ENCODE measurements at regions not wholly inside any gene's neighbourhood (a gene's known extent, or its start where the extent isn't known, plus 50 kb on each side); places are given as distances from the start of the nearest gene placed in this dataset.

- no TSS peak for BruUV-seq (replicated peaks)
Measured at GRCh38 chr15:87591042-87591441, 665.5 kb downstream of the NTRK3 start.

More at GRCh38 chr15:87591042-87591441, 665.5 kb downstream of the NTRK3 start:
- no peaks in the 10 kb centered on the region for H3K79me2 ChIP-seq (ENCODE audit: insufficient read depth, low read length)
- no peak overlapping the region for H3K9ac ChIP-seq (ENCODE audit: insufficient read depth, low read depth, low read length)
- intact Hi-C loops (cut with micrococcal nuclease; ENCODE audit: unreplicated experiment) (no loop called here), in situ Hi-C loops (cut with HindIII; ENCODE audit: extremely low pct_ligation_motif_present, low pct_unique_long_range_greater_than_20kb) (no loop called here)
- peaks cover 84% of the 10 kb centered on the region for H3K9me3 ChIP-seq (ENCODE audit: low read length)
- POLR2A ChIA-PET, result no interaction called here
- DNase-seq (ENCODE audit: low spot score) (no peak), ATAC-seq (no peak), FAIRE-seq (no peak)
- CTCF ChIA-PET (ENCODE audit: low intra/inter-chr PET ratio, low total read pairs), result no interaction called here
- no peaks in the 10 kb centered on the region for H3K36me3 ChIP-seq (replicated peaks in 1 of 2; ENCODE audit: control insufficient read depth in 1 of 2, insufficient read depth in 2 of 2, low read length in 2 of 2)
- H3K4me3 ChIP-seq (replicated peaks in 1 of 3; ENCODE audit: insufficient read depth in 1 of 3, low read depth in 2 of 3, low read length in 3 of 3), result no peak overlapping the region
- H3K27me3 ChIP-seq (ENCODE audit: control insufficient read depth in 1 of 2, insufficient read depth in 2 of 2, low read length in 2 of 2), result no peaks in the 10 kb centered on the region
- WGBS (ENCODE audit: low lambda C conversion rate), result 10% methylated on average over 1 of the region's 1 CpG
- no peak overlapping the region for H3K27ac ChIP-seq (ENCODE audit: extremely low read length, insufficient read depth, low read length)
- no peaks in the 10 kb centered on the region for H3K4me1 ChIP-seq (ENCODE audit: insufficient read depth, low read length)
- TF ChIP-seq MYC (CRISPR knock-in tag; IDR thresholded peaks at IDR 0.05; ENCODE audit: borderline replicate concordance) (no peak), ARID5B (CRISPR knock-in tag; IDR thresholded peaks at IDR 0.05) (no peak), SNAPC5 (CRISPR knock-in tag; IDR thresholded peaks at IDR 0.05; ENCODE audit: borderline replicate concordance) (no peak), EP300 (IDR thresholded peaks at IDR 0.05; ENCODE audit: low read depth in 2 of 2, low read length in 2 of 2) (no peak), EP300 (CRISPR knock-in tag; IDR thresholded peaks at IDR 0.05; ENCODE audit: borderline replicate concordance) (no peak), TCF12 (IDR thresholded peaks at IDR 0.05) (no peak), TCF12 (CRISPR knock-in tag; IDR thresholded peaks at IDR 0.05) (no peak), ZNF879 (CRISPR knock-in tag; IDR thresholded peaks at IDR 0.05) (no peak)
- H2AFZ ChIP-seq (ENCODE audit: low read length), result no peak overlapping the region
- H3K4me2 ChIP-seq (ENCODE audit: low read depth, low read length), result no peak overlapping the region
- H4K20me1 ChIP-seq (ENCODE audit: insufficient read depth, low read length), result no peaks in the 10 kb centered on the region

Data from HepG2 (cell line).